ENCODE measurements at regions not wholly inside any gene's neighbourhood (a gene's known extent, or its start where the extent isn't known, plus 50 kb on each side); places are given as distances from the start of the nearest gene placed in this dataset.

DNA sequence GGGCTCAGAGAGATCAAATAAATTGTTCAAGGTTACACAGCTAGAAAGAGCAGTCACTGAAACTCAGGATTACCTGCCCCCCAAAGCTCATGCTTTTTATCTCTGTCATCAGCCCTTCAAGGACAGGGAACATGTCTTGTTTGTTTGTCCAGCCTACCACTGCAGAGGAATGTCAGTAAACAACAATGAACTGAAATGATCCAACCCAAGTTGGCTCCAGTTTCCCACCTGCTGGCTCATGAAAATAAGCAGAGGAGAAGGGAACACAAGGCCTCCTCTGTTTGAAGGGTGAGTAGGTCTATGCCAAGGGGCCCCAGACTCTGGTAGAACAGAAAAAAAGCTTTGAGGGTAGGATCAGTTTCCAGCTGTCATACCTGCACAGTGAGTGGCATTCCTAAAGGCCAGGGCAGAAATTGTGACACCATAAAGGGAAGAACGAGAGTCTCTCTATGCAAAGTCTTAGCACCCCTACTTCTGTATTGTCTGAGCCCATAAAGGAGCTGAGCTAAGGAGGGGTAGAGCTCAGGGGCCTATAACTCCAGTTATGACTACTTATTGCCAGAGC, 115.2 kb downstream of the TRIM36 start:
- ATAC-seq: no peak
- no peaks in the 10 kb centered on the region for H3K9me3 ChIP-seq
- no peaks in the 10 kb centered on the region for H3K4me1 ChIP-seq
- no peaks in the 10 kb centered on the region for H3K27me3 ChIP-seq
- no peak for TF ChIP-seq EP300 (IDR thresholded peaks at IDR 0.05)
- TF ChIP-seq, protein P1, sequence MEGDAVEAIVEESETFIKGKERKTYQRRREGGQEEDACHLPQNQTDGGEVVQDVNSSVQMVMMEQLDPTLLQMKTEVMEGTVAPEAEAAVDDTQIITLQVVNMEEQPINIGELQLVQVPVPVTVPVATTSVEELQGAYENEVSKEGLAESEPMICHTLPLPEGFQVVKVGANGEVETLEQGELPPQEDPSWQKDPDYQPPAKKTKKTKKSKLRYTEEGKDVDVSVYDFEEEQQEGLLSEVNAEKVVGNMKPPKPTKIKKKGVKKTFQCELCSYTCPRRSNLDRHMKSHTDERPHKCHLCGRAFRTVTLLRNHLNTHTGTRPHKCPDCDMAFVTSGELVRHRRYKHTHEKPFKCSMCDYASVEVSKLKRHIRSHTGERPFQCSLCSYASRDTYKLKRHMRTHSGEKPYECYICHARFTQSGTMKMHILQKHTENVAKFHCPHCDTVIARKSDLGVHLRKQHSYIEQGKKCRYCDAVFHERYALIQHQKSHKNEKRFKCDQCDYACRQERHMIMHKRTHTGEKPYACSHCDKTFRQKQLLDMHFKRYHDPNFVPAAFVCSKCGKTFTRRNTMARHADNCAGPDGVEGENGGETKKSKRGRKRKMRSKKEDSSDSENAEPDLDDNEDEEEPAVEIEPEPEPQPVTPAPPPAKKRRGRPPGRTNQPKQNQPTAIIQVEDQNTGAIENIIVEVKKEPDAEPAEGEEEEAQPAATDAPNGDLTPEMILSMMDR (IDR thresholded peaks at IDR 0.05): no peak
- TF ChIP-seq POLR2A (IDR thresholded peaks at IDR 0.05): no peak
- TF ChIP-seq POLR2AphosphoS5 (IDR thresholded peaks at IDR 0.05): no peak
- no peak overlapping the region for H3K4me3 ChIP-seq
- no peaks in the 10 kb centered on the region for H3K36me3 ChIP-seq
- 50 to 100% methylated on average over 1 of the region's 1 CpG for WGBS, 2 donors (ENCODE audit: low coverage in 1 of 2)
- no peak overlapping the region for H3K27ac ChIP-seq

DNA sequence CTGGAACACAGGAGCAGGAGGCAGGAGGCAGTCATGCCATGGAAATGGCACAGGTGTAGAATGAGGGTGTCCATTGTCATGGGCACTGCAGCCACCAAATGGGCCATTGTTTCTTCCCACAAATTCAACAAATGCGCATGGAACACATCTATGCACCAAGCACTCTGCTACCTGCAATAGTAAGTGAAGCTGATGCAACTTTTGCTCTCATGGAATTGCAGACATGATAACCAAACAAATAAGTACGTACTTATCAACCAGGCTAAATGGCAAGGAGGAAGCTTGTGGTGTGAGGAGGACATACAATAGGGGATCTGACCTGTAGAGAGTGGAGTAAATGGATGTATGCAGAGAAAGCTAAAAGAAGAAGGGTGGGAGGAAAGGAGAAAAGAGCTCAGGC, 116.8 kb downstream of the TRIM36 start:
- WGBS, 2 donors (ENCODE audit: low coverage in 1 of 2): 75 to 92% methylated on average over 2 of the region's 2 CpGs
- Histone ChIP-seq H3K9me3 (no peaks in the 10 kb centered on the region), H3K27me3 (no peaks in the 10 kb centered on the region), H3K4me3 (no peak overlapping the region), H3K4me1 (no peaks in the 10 kb centered on the region), H3K27ac (no peak overlapping the region), H3K36me3 (no peaks in the 10 kb centered on the region)
- TF ChIP-seq POLR2A (IDR thresholded peaks at IDR 0.05) (no peak), EP300 (IDR thresholded peaks at IDR 0.05) (no peak), POLR2AphosphoS5 (IDR thresholded peaks at IDR 0.05) (no peak)
- TF ChIP-seq, protein P1 (IDR thresholded peaks at IDR 0.05): no peak
- ATAC-seq: no peak

DNA sequence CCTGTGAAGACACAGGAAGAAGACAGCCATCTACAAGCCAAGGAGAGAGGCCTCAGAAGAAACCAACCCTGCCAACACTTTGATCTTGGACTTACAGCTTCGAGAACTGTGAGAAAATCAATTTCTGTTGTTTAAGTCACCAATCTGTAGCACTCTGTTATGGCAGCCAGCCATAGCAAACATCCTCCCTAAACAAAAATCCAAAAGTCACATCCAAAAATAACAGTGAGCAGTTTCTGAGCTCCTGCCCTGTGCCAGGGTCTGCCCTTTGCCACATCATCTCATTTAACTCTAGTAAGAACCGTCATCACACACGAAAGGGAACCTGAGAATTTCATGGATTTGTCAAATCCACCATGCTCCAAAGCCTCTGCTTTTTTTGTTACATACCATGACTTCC, 118.8 kb downstream of the TRIM36 start:
- TF ChIP-seq EP300 (IDR thresholded peaks at IDR 0.05): no peak
- TF ChIP-seq, protein P1 (IDR thresholded peaks at IDR 0.05): no peak
- TF ChIP-seq POLR2AphosphoS5 (IDR thresholded peaks at IDR 0.05): no peak
- TF ChIP-seq POLR2A (IDR thresholded peaks at IDR 0.05): no peak
- Histone ChIP-seq H3K27ac (no peak overlapping the region), H3K36me3 (no peaks in the 10 kb centered on the region), H3K9me3 (no peaks in the 10 kb centered on the region), H3K4me3 (no peak overlapping the region), H3K27me3 (no peaks in the 10 kb centered on the region), H3K4me1 (no peaks in the 10 kb centered on the region)
- 0 to 55% methylated on average over 1 to 3 of the region's 3 CpGs for WGBS, 2 donors (ENCODE audit: low coverage in 1 of 2)
- ATAC-seq: no peak

DNA sequence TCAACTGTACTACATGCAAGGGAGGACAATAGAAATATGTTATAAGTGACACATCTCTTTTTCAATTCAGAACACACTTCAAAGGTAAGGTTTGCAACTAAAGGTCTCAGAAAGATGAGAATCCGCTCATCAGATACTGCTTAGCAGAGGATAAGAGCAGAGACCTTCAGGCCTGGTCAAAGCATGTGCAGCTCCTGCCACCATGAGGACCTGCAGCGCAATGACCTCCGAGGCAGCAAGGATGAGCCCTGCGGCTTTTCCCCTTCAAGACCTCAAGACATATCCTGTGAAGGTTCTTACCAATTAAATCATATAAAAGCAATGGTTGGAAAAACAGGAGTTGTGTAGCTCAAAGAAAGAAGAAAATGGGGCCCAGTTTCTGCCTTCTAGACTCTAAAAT, 135.8 kb downstream of the TRIM36 start:
- H3K27me3 ChIP-seq: no peaks in the 10 kb centered on the region
- no peak overlapping the region for H3K27ac ChIP-seq
- WGBS, 2 donors (ENCODE audit: low coverage in 1 of 2): 48 to 52% methylated on average over 3 of the region's 4 CpGs
- ATAC-seq: no peak
- H3K4me3 ChIP-seq: no peak overlapping the region
- TF ChIP-seq, protein P1 (IDR thresholded peaks at IDR 0.05): peak in 1 of 4 experiments; percentile 42
- TF ChIP-seq EP300 (IDR thresholded peaks at IDR 0.05): no peak
- peaks cover 0 to 12% (median 0%) of the 10 kb centered on the region in 3 donors for H3K9me3 ChIP-seq
- H3K4me1 ChIP-seq: no peaks in the 10 kb centered on the region
- H3K36me3 ChIP-seq: no peaks in the 10 kb centered on the region

DNA sequence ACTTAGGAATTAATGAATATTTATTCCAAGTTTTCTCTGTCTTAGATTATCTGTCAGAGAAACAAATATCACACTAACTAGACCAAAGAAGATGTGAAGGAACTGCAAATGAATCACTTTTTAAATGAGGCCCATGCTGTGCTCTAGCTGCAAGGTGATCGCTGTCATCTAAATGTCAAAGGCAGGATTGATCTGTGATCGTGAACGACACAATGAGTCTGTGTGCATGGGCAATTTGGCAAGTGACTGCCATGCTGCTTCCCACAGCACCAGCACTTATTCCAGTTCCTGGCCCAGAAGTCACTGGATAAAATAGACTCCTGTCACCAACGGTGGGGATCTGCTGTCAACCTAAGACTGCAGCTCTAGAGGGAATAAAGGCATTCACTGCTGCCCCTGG, 141.2 kb downstream of the TRIM36 start:
- H3K36me3 ChIP-seq: no peaks in the 10 kb centered on the region
- no peaks in the 10 kb centered on the region for H3K4me1 ChIP-seq
- H3K27ac ChIP-seq: no peak overlapping the region
- H3K4me3 ChIP-seq: no peak overlapping the region
- no peaks in the 10 kb centered on the region for H3K9me3 ChIP-seq
- no peaks in the 10 kb centered on the region for H3K27me3 ChIP-seq
- 52 to 65% methylated on average over 3 to 4 of the region's 4 CpGs for WGBS, 2 donors (ENCODE audit: low coverage in 1 of 2)
- no peak for ATAC-seq
- TF ChIP-seq EP300 (IDR thresholded peaks at IDR 0.05) (no peak), POLR2A (IDR thresholded peaks at IDR 0.05) (no peak), POLR2AphosphoS5 (IDR thresholded peaks at IDR 0.05) (no peak)
- TF ChIP-seq, protein P1 (IDR thresholded peaks at IDR 0.05): no peak
